Osteoblast (primary cell): ENCODE measurements at regions not wholly inside any gene's neighbourhood (a gene's known extent, or its start where the extent isn't known, plus 50 kb on each side); places are given as distances from the start of the nearest gene placed in this dataset.

Experiments
- DNase-seq: peaks from one replicate; pipeline ENCODE4 v3.0.0; 2011; ENCODE audit warnings: low spot score, mixed read lengths; ENCODE audit not compliant: insufficient read length; ENCODE audit errors: missing footprints
- H2AFZ ChIP-seq: 2 replicates; pipeline ENCODE4 v1.6.0; 2011; ENCODE audit warnings: mild to moderate bottlenecking, low read length
- H3K27ac ChIP-seq: 2 replicates; pipeline ENCODE4 v1.5.1; 2011; ENCODE audit warnings: mild to moderate bottlenecking, low read depth, low read length, moderate library complexity
- H3K27me3 ChIP-seq: 2 replicates; pipeline ENCODE4 v1.6.0; 2012; ENCODE audit warnings: mild to moderate bottlenecking, control low read depth, inconsistent platforms, low read length, moderate library complexity; ENCODE audit not compliant: insufficient read depth
- H3K36me3 ChIP-seq: 2 replicates; pipeline ENCODE4 v1.5.1; 2011; ENCODE audit warnings: mild to moderate bottlenecking, low read length, control low read depth, moderate library complexity; ENCODE audit not compliant: insufficient read depth
- H3K4me1 ChIP-seq: 2 replicates; pipeline ENCODE4 v1.5.1; 2011; ENCODE audit warnings: mild to moderate bottlenecking, low read length, control low read depth, moderate library complexity; ENCODE audit not compliant: insufficient read depth
- H3K4me2 ChIP-seq: 2 replicates; pipeline ENCODE4 v1.6.0; 2011; ENCODE audit warnings: mild to moderate bottlenecking, low read length; ENCODE audit not compliant: insufficient read depth
- H3K4me3 ChIP-seq: fragments of 200-600 bp; sonication (generic); 3 replicates; pipeline ENCODE4 v1.5.1; 2012; ENCODE audit warnings: mild to moderate bottlenecking, low read length, inconsistent platforms; ENCODE audit not compliant: insufficient read depth
- H3K79me2 ChIP-seq: 2 replicates; pipeline ENCODE4 v1.6.0; 2012; ENCODE audit warnings: mild to moderate bottlenecking, low read length, control low read depth, inconsistent platforms; ENCODE audit not compliant: insufficient read depth
- H3K9me3 ChIP-seq: 2 replicates; pipeline ENCODE4 v1.5.1; 2011; ENCODE audit warnings: low read depth, low read length, control low read depth
- H4K20me1 ChIP-seq: 2 replicates; pipeline ENCODE4 v1.6.0; 2012; ENCODE audit warnings: mild to moderate bottlenecking, low read length, control low read depth; ENCODE audit not compliant: insufficient read depth
- TF ChIP-seq, protein P1 (sequence below): IDR thresholded peaks from 2 replicates; pipeline ENCODE4 v1.5.1; 2011; ENCODE audit warnings: mild to moderate bottlenecking, low read depth, low read length, moderate library complexity; ENCODE audit errors: extremely low read depth

DNA sequence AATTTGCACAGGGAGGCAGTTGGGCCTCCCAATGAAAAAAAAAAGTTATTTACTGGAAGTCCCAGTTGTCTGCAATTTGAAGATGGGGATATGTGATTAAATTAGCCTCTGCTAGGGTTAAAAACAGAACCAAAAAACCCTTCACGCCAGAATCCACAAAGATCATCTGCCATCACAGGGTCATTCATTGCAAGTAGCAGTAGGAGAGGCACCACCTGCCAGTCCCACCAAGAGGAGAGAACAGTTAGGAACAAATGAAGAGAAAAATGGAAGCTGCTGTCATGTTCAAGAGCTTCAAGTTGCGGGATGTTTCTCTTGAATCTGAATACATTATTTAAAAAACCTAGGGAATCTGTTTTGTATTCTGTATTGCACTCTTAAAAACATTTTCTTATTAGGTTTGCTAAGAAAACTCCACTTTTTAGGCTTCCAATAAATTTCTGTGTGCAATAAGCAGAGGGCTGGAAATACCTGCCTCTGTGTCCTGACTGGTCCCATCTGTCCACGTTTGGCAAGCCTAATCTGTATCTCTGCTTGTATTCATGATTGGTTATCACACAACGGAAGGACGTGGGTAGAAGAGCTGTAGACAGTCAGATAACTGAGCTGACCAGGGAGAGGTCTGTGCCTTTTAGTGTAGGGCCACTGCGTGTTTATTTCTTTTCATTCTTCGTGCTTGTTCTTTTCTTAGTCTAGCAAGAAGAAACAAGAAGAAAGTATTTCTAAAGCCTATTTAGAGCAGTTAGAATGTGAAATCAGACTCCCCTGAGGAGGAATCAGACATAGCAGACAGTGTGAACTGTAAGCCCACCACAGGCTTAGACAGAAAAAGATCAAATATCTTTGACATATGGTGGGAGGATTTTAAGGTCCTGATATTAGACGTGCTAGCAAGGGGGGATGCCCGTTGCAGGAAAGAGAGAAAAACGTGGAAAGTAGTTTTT lies 630.6 kb upstream of the SEMA6A start:
- TF ChIP-seq, protein P1, sequence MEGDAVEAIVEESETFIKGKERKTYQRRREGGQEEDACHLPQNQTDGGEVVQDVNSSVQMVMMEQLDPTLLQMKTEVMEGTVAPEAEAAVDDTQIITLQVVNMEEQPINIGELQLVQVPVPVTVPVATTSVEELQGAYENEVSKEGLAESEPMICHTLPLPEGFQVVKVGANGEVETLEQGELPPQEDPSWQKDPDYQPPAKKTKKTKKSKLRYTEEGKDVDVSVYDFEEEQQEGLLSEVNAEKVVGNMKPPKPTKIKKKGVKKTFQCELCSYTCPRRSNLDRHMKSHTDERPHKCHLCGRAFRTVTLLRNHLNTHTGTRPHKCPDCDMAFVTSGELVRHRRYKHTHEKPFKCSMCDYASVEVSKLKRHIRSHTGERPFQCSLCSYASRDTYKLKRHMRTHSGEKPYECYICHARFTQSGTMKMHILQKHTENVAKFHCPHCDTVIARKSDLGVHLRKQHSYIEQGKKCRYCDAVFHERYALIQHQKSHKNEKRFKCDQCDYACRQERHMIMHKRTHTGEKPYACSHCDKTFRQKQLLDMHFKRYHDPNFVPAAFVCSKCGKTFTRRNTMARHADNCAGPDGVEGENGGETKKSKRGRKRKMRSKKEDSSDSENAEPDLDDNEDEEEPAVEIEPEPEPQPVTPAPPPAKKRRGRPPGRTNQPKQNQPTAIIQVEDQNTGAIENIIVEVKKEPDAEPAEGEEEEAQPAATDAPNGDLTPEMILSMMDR = no peak
- Histone ChIP-seq H3K4me2 (no peak overlapping the region), H3K27me3 (no peaks in the 10 kb centered on the region), H2AFZ (no peak overlapping the region), H3K36me3 (no peaks in the 10 kb centered on the region), H4K20me1 (no peaks in the 10 kb centered on the region), H3K4me3 (no peak overlapping the region), H3K4me1 (no peaks in the 10 kb centered on the region), H3K27ac (no peak overlapping the region), H3K9me3 (peaks cover 3% of the 10 kb centered on the region), H3K79me2 (no peaks in the 10 kb centered on the region)
- no peak for DNase-seq

DNA sequence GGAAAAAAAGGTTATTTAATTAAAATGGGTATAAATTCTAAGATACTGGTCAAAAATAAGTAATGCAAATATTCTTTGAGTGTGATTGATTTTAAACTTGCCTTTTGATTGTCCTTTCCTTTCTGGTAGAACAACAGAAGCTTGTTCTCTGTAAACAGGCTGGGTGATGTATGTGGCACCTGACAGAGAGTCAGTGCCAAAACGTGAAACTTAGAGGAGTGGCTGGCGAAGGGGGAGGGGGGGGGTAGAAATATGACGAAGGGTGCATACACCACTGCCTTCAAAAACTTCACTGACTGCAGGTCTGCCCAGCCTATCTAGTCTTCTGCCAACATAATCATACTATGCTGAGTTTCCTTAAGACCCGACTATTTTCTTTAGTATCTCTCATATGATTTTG lies 629.8 kb upstream of the SEMA6A start:
- no peak overlapping the region for H2AFZ ChIP-seq
- no peak for DNase-seq
- no peaks in the 10 kb centered on the region for H3K79me2 ChIP-seq
- no peak overlapping the region for H3K4me3 ChIP-seq
- TF ChIP-seq, protein P1 = no peak
- no peaks in the 10 kb centered on the region for H3K4me1 ChIP-seq
- no peak overlapping the region for H3K27ac ChIP-seq
- H3K9me3 ChIP-seq = peaks cover 3% of the 10 kb centered on the region
- no peaks in the 10 kb centered on the region for H4K20me1 ChIP-seq
- H3K27me3 ChIP-seq = no peaks in the 10 kb centered on the region
- H3K4me2 ChIP-seq = no peak overlapping the region
- no peaks in the 10 kb centered on the region for H3K36me3 ChIP-seq

DNA sequence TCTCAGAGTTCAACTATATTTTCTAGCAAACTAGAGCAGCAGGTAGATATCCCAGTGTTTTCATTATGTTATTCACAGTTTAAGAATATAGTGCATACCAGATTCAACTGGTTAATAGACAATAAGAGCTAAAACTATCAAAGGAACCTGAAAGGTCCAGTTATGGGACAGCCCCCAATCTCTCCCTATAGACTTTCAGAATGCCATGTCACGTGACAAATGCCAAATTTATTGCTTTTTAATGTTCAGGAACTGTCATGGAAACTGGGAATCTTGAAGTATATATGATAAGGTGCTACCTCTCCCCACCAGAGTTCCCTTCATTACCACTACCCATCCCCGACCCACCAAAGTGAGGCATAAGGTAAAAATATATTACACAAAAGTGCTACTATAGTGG lies 629.0 kb upstream of the SEMA6A start:
- Histone ChIP-seq H4K20me1 (no peaks in the 10 kb centered on the region), H3K79me2 (no peaks in the 10 kb centered on the region), H3K27me3 (no peaks in the 10 kb centered on the region), H3K4me2 (no peak overlapping the region), H3K36me3 (no peaks in the 10 kb centered on the region), H3K4me3 (no peak overlapping the region), H3K4me1 (no peaks in the 10 kb centered on the region), H3K27ac (no peak overlapping the region), H2AFZ (no peak overlapping the region), H3K9me3 (peaks cover 3% of the 10 kb centered on the region)
- DNase-seq = peak; percentile 9
- TF ChIP-seq, protein P1 = no peak

DNA sequence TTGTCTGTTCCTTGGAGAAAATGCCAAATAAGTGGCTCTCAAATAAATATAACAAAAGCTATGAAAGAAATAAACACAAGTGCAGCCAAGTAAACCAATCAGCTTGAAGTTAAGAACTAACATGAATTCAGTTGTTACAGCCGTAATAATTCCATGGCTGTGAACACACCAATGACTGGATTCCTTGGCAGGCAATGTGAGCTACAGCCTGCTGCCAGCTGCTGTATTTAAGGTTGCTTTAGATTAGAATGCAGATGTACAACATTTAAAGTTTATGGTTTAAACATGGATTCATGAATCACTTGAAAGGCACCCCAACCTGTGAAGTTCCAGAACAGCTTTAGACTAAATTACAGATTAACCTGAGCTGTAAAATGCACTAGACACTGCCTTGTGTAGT lies 626.4 kb upstream of the SEMA6A start:
- no peak overlapping the region for H3K4me3 ChIP-seq
- TF ChIP-seq, protein P1 = no peak
- no peak overlapping the region for H2AFZ ChIP-seq
- H3K27me3 ChIP-seq = no peaks in the 10 kb centered on the region
- DNase-seq = no peak
- H4K20me1 ChIP-seq = no peaks in the 10 kb centered on the region
- H3K4me2 ChIP-seq = no peak overlapping the region
- H3K4me1 ChIP-seq = no peaks in the 10 kb centered on the region
- no peak overlapping the region for H3K27ac ChIP-seq
- H3K79me2 ChIP-seq = no peaks in the 10 kb centered on the region
- no peaks in the 10 kb centered on the region for H3K36me3 ChIP-seq
- H3K9me3 ChIP-seq = peaks cover 3% of the 10 kb centered on the region
